GM23338 (cell line): ENCODE measurements at regions not wholly inside any gene's neighbourhood (a gene's known extent, or its start where the extent isn't known, plus 50 kb on each side); places are given as distances from the start of the nearest gene placed in this dataset.

Experiments
- ATAC-seq: fragments of 200-7000 bp; cut with Tn5 transposase; 3 replicates; pipeline ENCODE4 v1.9.1; 2020
- DNase-seq: peaks from one replicate; pipeline ENCODE4 v3.0.0-alpha.2; 2015; ENCODE audit warnings: low spot score
- H2AFZ ChIP-seq: fragments of 200-600 bp; sonication (generic); 2 replicates; pipeline ENCODE4 v1.8.0; 2016; ENCODE audit warnings: antibody characterized with exemption, mild to moderate bottlenecking, moderate library complexity
- H3F3A ChIP-seq: fragments of 200-600 bp; sonication (generic); replicated peaks from 2 replicates; pipeline ENCODE4 v1.8.0; 2017; ENCODE audit warnings: antibody characterized with exemption, mixed run types, low read depth
- H3K27ac ChIP-seq: fragments of 200-600 bp; sonication (generic); 2 replicates; pipeline ENCODE4 v1.6.1; 2016; ENCODE audit warnings: low read depth
- H3K27me3 ChIP-seq: fragments of 200-600 bp; sonication (generic); 2 replicates; pipeline ENCODE4 v1.8.0; 2016; ENCODE audit warnings: mild to moderate bottlenecking, mixed run types, moderate library complexity; ENCODE audit not compliant: insufficient read depth
- H3K36me3 ChIP-seq: fragments of 200-600 bp; sonication (generic); 2 replicates; pipeline ENCODE4 v1.8.0; 2016; ENCODE audit warnings: mild to moderate bottlenecking; ENCODE audit not compliant: insufficient read depth
- H3K4me1 ChIP-seq: fragments of 200-600 bp; sonication (generic); 2 replicates; pipeline ENCODE4 v1.8.0; 2016; ENCODE audit warnings: mild to moderate bottlenecking, moderate library complexity; ENCODE audit not compliant: insufficient read depth
- H3K4me2 ChIP-seq: fragments of 200-600 bp; sonication (generic); 2 replicates; pipeline ENCODE4 v1.7.1; 2017; ENCODE audit warnings: mixed run types
- H3K4me3 ChIP-seq: fragments of 200-600 bp; sonication (generic); 2 replicates; pipeline ENCODE4 v1.6.1; 2016; ENCODE audit warnings: mixed run types
- H3K79me2 ChIP-seq: fragments of 200-600 bp; sonication (generic); replicated peaks from 2 replicates; pipeline ENCODE4 v1.8.0; 2017; ENCODE audit warnings: mild to moderate bottlenecking; ENCODE audit not compliant: insufficient read depth
- H3K9me2 ChIP-seq: fragments of 200-600 bp; sonication (generic); 2 replicates; pipeline ENCODE4 v1.8.0; 2017; ENCODE audit not compliant: insufficient read depth
- H4K20me1 ChIP-seq: fragments of 200-600 bp; sonication (generic); replicated peaks from 2 replicates; pipeline ENCODE4 v1.8.0; 2017; ENCODE audit warnings: mild to moderate bottlenecking; ENCODE audit not compliant: insufficient read depth
- H3K27ac Mint-ChIP-seq: 2 replicates; pipeline ENCODE4 v1.8.0; 2020; ENCODE audit warnings: inconsistent platforms, mild to moderate bottlenecking, moderate library complexity, mixed read lengths
- H3K27me3 Mint-ChIP-seq: 3 replicates; pipeline ENCODE4 v1.8.0; 2022; ENCODE audit warnings: low read depth, mild to moderate bottlenecking, moderate library complexity, mixed read lengths, inconsistent platforms; ENCODE audit not compliant: insufficient read depth, poor library complexity
- H3K36me3 Mint-ChIP-seq: 3 replicates; pipeline ENCODE4 v1.8.0; 2021; ENCODE audit warnings: low read depth, mild to moderate bottlenecking, inconsistent platforms, moderate library complexity, mixed read lengths
- H3K4me1 Mint-ChIP-seq: 3 replicates; pipeline ENCODE4 v1.8.0; 2020; ENCODE audit warnings: mild to moderate bottlenecking, inconsistent platforms, mixed read lengths
- H3K4me3 Mint-ChIP-seq: 3 replicates; pipeline ENCODE4 v1.8.0; 2021; ENCODE audit warnings: moderate library complexity, mild to moderate bottlenecking, inconsistent platforms, mixed read lengths
- H3K9me3 Mint-ChIP-seq: 3 replicates; pipeline ENCODE4 v1.8.0; 2020; ENCODE audit warnings: moderate library complexity, mild to moderate bottlenecking, inconsistent platforms, mixed read lengths
- CREB1 ChIP-seq: fragments of 250-450 bp; sonication (Bioruptor Pico); IDR thresholded peaks from 2 replicates; pipeline ENCODE4 v1.5.0; 2020; ENCODE audit warnings: low read depth, mild to moderate bottlenecking, moderate library complexity
- CTCF ChIP-seq, 2 experiments: fragments of 200-600 bp in 1 of 2; sonication (generic) in 1 of 2; conservative IDR thresholded peaks; 2 replicates each; pipeline versions ENCODE4 v1.5.1 to v1.6.1; 2016 to 2017; ENCODE audit warnings: antibody characterized with exemption in 2 of 2, low read depth in 2 of 2, mild to moderate bottlenecking in 2 of 2, moderate library complexity in 1 of 2
- ETS1 ChIP-seq: IDR thresholded peaks from 2 replicates; pipeline ENCODE4 v1.6.1; 2016; ENCODE audit warnings: antibody characterized with exemption
- EZH2 ChIP-seq: fragments of 200-600 bp; sonication (generic); IDR thresholded peaks from one replicate; pipeline ENCODE4 v1.8.0; 2017; ENCODE audit warnings: antibody characterized with exemption, mild to moderate bottlenecking, low read depth; ENCODE audit not compliant: unreplicated experiment
- EZH2phosphoT487 ChIP-seq: fragments of 200-600 bp; sonication (generic); IDR thresholded peaks from one replicate; pipeline ENCODE4 v1.8.1; 2018; ENCODE audit warnings: antibody characterized with exemption; ENCODE audit not compliant: unreplicated experiment
- JUNB ChIP-seq: IDR thresholded peaks from one replicate; pipeline ENCODE4 v1.6.1; 2016; ENCODE audit warnings: antibody characterized with exemption; ENCODE audit not compliant: unreplicated experiment
- NANOG ChIP-seq: IDR thresholded peaks from 2 replicates; pipeline ENCODE4 v1.6.1; 2016; ENCODE audit warnings: antibody characterized with exemption, borderline replicate concordance
- POLR2AphosphoS5 ChIP-seq: IDR thresholded peaks from 2 replicates; pipeline ENCODE4 v1.6.1; 2016; ENCODE audit warnings: antibody characterized with exemption, low read depth
- REST ChIP-seq: IDR thresholded peaks from one replicate; pipeline ENCODE4 v1.6.1; 2018; ENCODE audit warnings: antibody characterized with exemption; ENCODE audit not compliant: unreplicated experiment
- STAT1 ChIP-seq: IDR thresholded peaks from one replicate; pipeline ENCODE4 v1.6.1; 2016; ENCODE audit warnings: antibody characterized with exemption; ENCODE audit not compliant: unreplicated experiment
- ZNF114 ChIP-seq: fragments of 250-450 bp; sonication (Bioruptor Pico); IDR thresholded peaks from 2 replicates; pipeline ENCODE4 v1.5.0; 2020; ENCODE audit warnings: mild to moderate bottlenecking, moderate library complexity
- ZNF331 ChIP-seq: fragments of 250-450 bp; sonication (Bioruptor Pico); IDR thresholded peaks from 2 replicates; pipeline ENCODE4 v1.5.0; 2020; ENCODE audit warnings: low read depth, mild to moderate bottlenecking, moderate library complexity
- ZNF462 ChIP-seq: fragments of 250-450 bp; sonication (Bioruptor Pico); IDR thresholded peaks from 2 replicates; pipeline ENCODE4 v1.5.0; 2020; ENCODE audit warnings: mild to moderate bottlenecking, moderate library complexity

GRCh38 chr11:33413301-33413700 is 156.1 kb downstream of the HIPK3 start:
- Histone ChIP-seq H3K4me1 (peaks cover 21% of the 10 kb centered on the region), H4K20me1 (no peaks in the 10 kb centered on the region), H3K4me3 (no peak overlapping the region), H3K79me2 (no peaks in the 10 kb centered on the region), H3F3A (no peaks in the 10 kb centered on the region), H3K4me2 (no peak overlapping the region), H2AFZ (no peak overlapping the region), H3K27ac (no peak overlapping the region), H3K9me2 (no peaks in the 10 kb centered on the region; the same call in 1 of the 2 replicates), H3K36me3 (no peaks in the 10 kb centered on the region), H3K27me3 (no peaks in the 10 kb centered on the region)
- no peak for DNase-seq
- Mint-ChIP-seq H3K4me3 (no peak overlapping the region), H3K9me3 (no peaks in the 10 kb centered on the region), H3K4me1 (peaks cover 22% of the 10 kb centered on the region), H3K36me3 (no peaks in the 10 kb centered on the region), H3K27me3 (no peaks in the 10 kb centered on the region), H3K27ac (no peak overlapping the region)
- TF ChIP-seq CTCF (conservative IDR thresholded peaks at IDR 0.05; ENCODE audit: low read depth in 2 of 2) (no peak), ETS1 (no peak), EZH2 (no peak), ZNF331 (no peak), POLR2AphosphoS5 (no peak), REST (no peak), JUNB (no peak), CREB1 (no peak), ZNF462 (CRISPR knock-in tag) (no peak), NANOG (no peak), ZNF114 (CRISPR knock-in tag) (no peak), EZH2phosphoT487 (no peak), STAT1 (no peak)
- no peak for ATAC-seq
